ENCODE measurements at regions not wholly inside any gene's neighbourhood (a gene's known extent, or its start where the extent isn't known, plus 50 kb on each side); places are given as distances from the start of the nearest gene placed in this dataset.

DNA sequence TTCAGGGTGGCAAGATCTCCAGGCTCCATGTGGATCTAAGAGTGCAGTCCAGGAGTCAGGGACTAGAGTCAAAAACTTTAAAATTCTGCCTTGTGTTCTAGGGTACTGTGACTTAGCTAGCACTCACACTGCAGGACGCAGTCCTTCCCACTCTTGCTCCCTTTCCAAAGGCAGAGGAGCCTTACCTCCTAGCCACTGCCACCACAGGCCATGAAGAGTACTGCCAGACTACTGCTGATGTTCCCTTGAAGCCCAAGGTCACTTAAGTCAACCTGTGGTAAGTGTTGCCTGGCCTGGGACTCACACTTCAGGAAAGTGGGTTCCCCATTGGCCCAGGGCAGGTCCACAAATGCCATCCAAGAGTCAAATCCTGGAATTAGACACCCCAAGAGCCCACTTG, 632.2 kb downstream of the PCDH19 start:
- TF ChIP-seq, protein P1, sequence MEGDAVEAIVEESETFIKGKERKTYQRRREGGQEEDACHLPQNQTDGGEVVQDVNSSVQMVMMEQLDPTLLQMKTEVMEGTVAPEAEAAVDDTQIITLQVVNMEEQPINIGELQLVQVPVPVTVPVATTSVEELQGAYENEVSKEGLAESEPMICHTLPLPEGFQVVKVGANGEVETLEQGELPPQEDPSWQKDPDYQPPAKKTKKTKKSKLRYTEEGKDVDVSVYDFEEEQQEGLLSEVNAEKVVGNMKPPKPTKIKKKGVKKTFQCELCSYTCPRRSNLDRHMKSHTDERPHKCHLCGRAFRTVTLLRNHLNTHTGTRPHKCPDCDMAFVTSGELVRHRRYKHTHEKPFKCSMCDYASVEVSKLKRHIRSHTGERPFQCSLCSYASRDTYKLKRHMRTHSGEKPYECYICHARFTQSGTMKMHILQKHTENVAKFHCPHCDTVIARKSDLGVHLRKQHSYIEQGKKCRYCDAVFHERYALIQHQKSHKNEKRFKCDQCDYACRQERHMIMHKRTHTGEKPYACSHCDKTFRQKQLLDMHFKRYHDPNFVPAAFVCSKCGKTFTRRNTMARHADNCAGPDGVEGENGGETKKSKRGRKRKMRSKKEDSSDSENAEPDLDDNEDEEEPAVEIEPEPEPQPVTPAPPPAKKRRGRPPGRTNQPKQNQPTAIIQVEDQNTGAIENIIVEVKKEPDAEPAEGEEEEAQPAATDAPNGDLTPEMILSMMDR (IDR thresholded peaks at IDR 0.05): no peak

- TF ChIP-seq, protein P1 (IDR thresholded peaks at IDR 0.05): no peak
Observed at GRCh38 chrX:99761731-99762130, 648.3 kb downstream of the PCDH19 start.

DNA sequence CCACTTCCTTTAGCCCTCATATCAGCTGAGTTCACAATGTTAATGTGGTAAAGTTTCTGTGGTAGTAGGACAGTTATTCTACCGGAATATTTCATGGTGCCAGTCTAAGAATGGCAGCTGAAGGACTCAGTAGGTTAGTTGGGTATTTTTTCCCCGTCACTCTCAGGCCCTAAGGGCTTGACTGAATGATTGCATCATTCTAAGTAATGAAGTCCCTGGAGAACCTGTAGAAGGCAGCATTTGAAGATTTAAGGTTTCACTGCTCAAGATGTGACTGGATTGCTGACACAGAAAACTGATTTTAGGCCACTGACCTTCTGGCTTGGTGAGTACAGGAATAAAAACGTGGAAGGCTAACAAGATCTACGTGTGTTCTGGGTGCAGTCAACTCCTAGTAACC, 657.3 kb downstream of the PCDH19 start:
- TF ChIP-seq, protein P1 (IDR thresholded peaks at IDR 0.05): no peak

GRCh38 chrX:99750721-99751120, 659.4 kb downstream of the PCDH19 start:
- TF ChIP-seq, protein P1 (IDR thresholded peaks at IDR 0.05): no peak

DNA sequence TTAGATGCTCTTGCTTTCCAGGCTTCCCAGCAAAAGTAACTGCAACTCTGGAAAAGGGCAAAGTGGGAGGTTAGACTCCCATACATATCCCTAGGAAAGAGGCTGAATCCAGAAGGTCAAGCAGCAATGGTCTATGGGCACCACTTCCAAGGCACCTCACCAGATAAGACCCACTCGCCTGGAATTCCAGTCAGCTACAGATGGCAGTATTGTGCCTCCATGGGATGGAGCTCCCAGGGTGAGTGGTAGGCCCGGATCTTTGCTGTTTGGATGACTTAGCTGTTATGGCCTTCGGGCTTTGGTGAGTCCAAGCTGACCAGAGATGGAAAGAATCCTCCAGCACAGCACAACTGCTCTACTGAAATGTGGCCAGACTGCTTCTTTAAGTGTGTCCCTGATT, 688.0 kb downstream of the PCDH19 start:
- TF ChIP-seq, protein P1 (IDR thresholded peaks at IDR 0.05): no peak

- TF ChIP-seq, protein P1 (IDR thresholded peaks at IDR 0.05): no peak
Observed at GRCh38 chrX:99719140-99719539, 690.9 kb downstream of the PCDH19 start.

- TF ChIP-seq, protein P1 (IDR thresholded peaks at IDR 0.05): no peak
Observed at GRCh38 chrX:99717716-99718115, 692.4 kb downstream of the PCDH19 start.

DNA sequence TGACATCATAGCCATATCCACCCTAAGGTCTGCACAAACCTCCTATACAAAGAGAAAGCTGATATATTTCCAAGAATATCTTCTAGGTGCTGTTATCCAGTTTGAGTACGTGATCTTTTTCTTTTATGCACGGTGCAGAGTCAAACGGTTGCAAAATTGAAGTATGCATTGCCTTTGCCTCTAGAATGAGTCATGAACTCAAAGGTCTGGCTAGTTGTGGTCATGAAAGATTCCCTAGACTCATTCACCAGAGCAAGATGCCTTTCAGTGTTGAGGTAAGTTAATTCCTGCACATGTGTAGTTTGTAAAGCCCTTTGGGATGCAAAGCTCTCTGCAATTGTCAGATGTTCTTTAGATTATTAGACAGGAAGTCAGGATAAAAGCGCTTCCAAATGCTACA, 704.4 kb downstream of the PCDH19 start:
- TF ChIP-seq, protein P1 (IDR thresholded peaks at IDR 0.05): no peak
